GM12878 (cell line): ENCODE measurements at regions not wholly inside any gene's neighbourhood (a gene's known extent, or its start where the extent isn't known, plus 50 kb on each side); places are given as distances from the start of the nearest gene placed in this dataset.

Experiments
- ATAC-seq: fragments of 200-7000 bp; cut with Tn5 transposase; 3 replicates; pipeline ENCODE4 v1.9.1; 2020; ENCODE audit warnings: mild to moderate bottlenecking, moderate library complexity
- BruUV-seq: library from RNA; stranded (reverse); fragments of 400-500 nt; replicated peaks from 2 replicates; lab custom pipeline; 2021; lab: Mats Ljungman, UMichigan
- CTCF ChIA-PET: fragments of 300-600 bp; sonication (Branson Sonifier 250); formaldehyde crosslinking; extraction: SDS; loops from one replicate; lab custom pipeline; 2021; ENCODE audit warnings: inconsistent platforms; lab: Yijun Ruan, JAX
- POLR2A ChIA-PET: fragments of 350-600 bp; formaldehyde crosslinking; extraction: SDS; loops from one replicate; lab custom pipeline; 2021; ENCODE audit warnings: inconsistent platforms; lab: Charles Lee
- RAD21 ChIA-PET: fragments of 300-600 bp; sonication (Branson Sonifier 250); formaldehyde crosslinking; loops from one replicate; lab custom pipeline; 2023; ENCODE audit warnings: antibody characterized with exemption; ENCODE audit not compliant: unreplicated experiment; lab: Charles Lee
- SMC1A ChIA-PET: fragments of 300-600 bp; sonication (Branson Sonifier 250); formaldehyde crosslinking; loops from one replicate; lab custom pipeline; 2023; ENCODE audit not compliant: unreplicated experiment, uncharacterized antibody; lab: Charles Lee
- DNase-seq: peaks from one replicate; pipeline ENCODE4 v3.0.0-alpha.2; 2011; ENCODE audit warnings: low read depth, low spot score
- FAIRE-seq: peaks from 3 replicates; lab custom pipeline; 2011; peaks lifted over from hg19 to GRCh38; lab: Jason Lieb, UNC
- H2AFZ ChIP-seq: 2 replicates; pipeline ENCODE4 v1.6.0; 2011; ENCODE audit warnings: low read depth, low read length, control low read depth; ENCODE audit not compliant: control insufficient read depth
- H3K27ac ChIP-seq: 2 replicates; pipeline ENCODE4 v1.5.1; 2011; ENCODE audit warnings: control low read depth; ENCODE audit not compliant: control insufficient read depth, insufficient read depth
- H3K27me3 ChIP-seq, 2 experiments: replicated peaks in 1 of 2; 2 replicates each; pipeline versions ENCODE4 v1.6.0 to v1.6.1; 2011; ENCODE audit warnings: low read length in 1 of 2; ENCODE audit not compliant: control insufficient read depth in 2 of 2, insufficient read depth in 2 of 2
- H3K36me3 ChIP-seq, 2 experiments: 2 replicates each; pipeline ENCODE4 v1.5.1; 2011; ENCODE audit warnings: low read length in 1 of 2; ENCODE audit not compliant: control insufficient read depth in 2 of 2, insufficient read depth in 2 of 2
- H3K4me1 ChIP-seq: 2 replicates; pipeline ENCODE4 v1.6.1; 2011; ENCODE audit warnings: mild to moderate bottlenecking, low read length, moderate library complexity, mixed read lengths; ENCODE audit not compliant: control insufficient read depth, insufficient read depth
- H3K4me2 ChIP-seq: 2 replicates; pipeline ENCODE4 v1.6.0; 2011; ENCODE audit warnings: control low read depth; ENCODE audit not compliant: control insufficient read depth, insufficient read depth
- H3K4me3 ChIP-seq: fragments of 200-600 bp; sonication (generic); 2 replicates; pipeline ENCODE4 v1.5.1; 2016
- H3K79me2 ChIP-seq: 2 replicates; pipeline ENCODE4 v1.6.0; 2011; ENCODE audit warnings: low read length; ENCODE audit not compliant: control insufficient read depth, insufficient read depth
- H3K9ac ChIP-seq: 2 replicates; pipeline ENCODE4 v1.8.0; 2011; ENCODE audit warnings: low read length, control low read depth, mixed read lengths; ENCODE audit not compliant: control insufficient read depth, insufficient read depth
- H3K9me3 ChIP-seq: replicated peaks from 3 replicates; pipeline ENCODE4 v1.5.1; 2011; ENCODE audit warnings: mild to moderate bottlenecking, low read length; ENCODE audit not compliant: control insufficient read depth, insufficient read depth
- H4K20me1 ChIP-seq: 2 replicates; pipeline ENCODE4 v1.6.0; 2011; ENCODE audit not compliant: control insufficient read depth, insufficient read depth
- BHLHE40 ChIP-seq, 2 experiments: fragments of 450-650 bp in 1 of 2; IDR thresholded peaks; 2 replicates each; pipeline ENCODE4 v1.6.1; 2011 to 2017; ENCODE audit warnings: low read depth in 2 of 2, borderline replicate concordance in 1 of 2, improper control_type of control experiment in 1 of 2, low read length in 1 of 2, mild to moderate bottlenecking in 1 of 2
- CHD2 ChIP-seq: IDR thresholded peaks from 2 replicates; pipeline ENCODE4 v1.6.1; 2011; ENCODE audit warnings: low read depth, low read length, improper control_type of control experiment, borderline replicate concordance
- DPF2 ChIP-seq: fragments of 450-650 bp; IDR thresholded peaks from 2 replicates; pipeline ENCODE4 v1.6.1; 2017; ENCODE audit warnings: mild to moderate bottlenecking
- EP300 ChIP-seq, 2 experiments: fragments of 150-350 bp in 1 of 2; IDR thresholded peaks; 2 replicates each; pipeline ENCODE4 v1.6.1; 2011 to 2012; ENCODE audit warnings: low read depth in 2 of 2, low read length in 2 of 2, borderline replicate concordance in 1 of 2, improper control_type of control experiment in 1 of 2, inconsistent platforms in 1 of 2; ENCODE audit not compliant: control insufficient read depth in 1 of 2
- HDAC6 ChIP-seq: fragments of 200-600 bp; sonication (generic); IDR thresholded peaks from one replicate; pipeline ENCODE4 v1.8.0; 2017; ENCODE audit warnings: antibody characterized with exemption; ENCODE audit not compliant: unreplicated experiment
- JUNB ChIP-seq: IDR thresholded peaks from 2 replicates; pipeline ENCODE4 v1.6.1; 2016; ENCODE audit warnings: antibody characterized with exemption, mild to moderate bottlenecking
- NFYA ChIP-seq: IDR thresholded peaks from 2 replicates; pipeline ENCODE4 v1.6.1; 2011; ENCODE audit warnings: low read depth, mild to moderate bottlenecking, low read length, improper control_type of control experiment, borderline replicate concordance
- NR2C2 ChIP-seq: IDR thresholded peaks from 2 replicates; pipeline ENCODE4 v1.6.1; 2011; ENCODE audit warnings: borderline replicate concordance, low read depth; ENCODE audit not compliant: control insufficient read depth, insufficient read length
- NRF1 ChIP-seq: conservative IDR thresholded peaks from 2 replicates; pipeline ENCODE4 v1.6.1; 2011; ENCODE audit warnings: mild to moderate bottlenecking, low read depth, low read length, improper control_type of control experiment
- PML ChIP-seq: IDR thresholded peaks from 2 replicates; pipeline ENCODE4 v1.6.1; 2012; ENCODE audit warnings: low read length, inconsistent platforms
- SIX5 ChIP-seq: IDR thresholded peaks from 2 replicates; pipeline ENCODE4 v1.6.1; 2011; ENCODE audit warnings: mild to moderate bottlenecking, low read depth, low read length, moderate library complexity; ENCODE audit not compliant: severe bottlenecking
- SPI1 ChIP-seq: IDR thresholded peaks from 2 replicates; pipeline ENCODE4 v1.6.1; 2011; ENCODE audit warnings: low read depth, mild to moderate bottlenecking, low read length, moderate library complexity, borderline replicate concordance; ENCODE audit not compliant: insufficient read depth
- STAT3 ChIP-seq: IDR thresholded peaks from 2 replicates; pipeline ENCODE4 v1.6.1; 2011; ENCODE audit warnings: low read depth, low read length, improper control_type of control experiment
- TCF3 ChIP-seq: IDR thresholded peaks from 2 replicates; pipeline ENCODE4 v1.6.1; 2012; ENCODE audit warnings: low read depth, mild to moderate bottlenecking, low read length, borderline replicate concordance; ENCODE audit not compliant: insufficient read depth
- ZBED1 ChIP-seq: IDR thresholded peaks from 2 replicates; pipeline ENCODE4 v1.6.1; 2016; ENCODE audit warnings: borderline replicate concordance
- WGBS: methylation state at CpG from one replicate; pipeline ENCODE4 v1.1.6; 2016; ENCODE audit warnings: low lambda C conversion rate; ENCODE audit not compliant: insufficient replicate concordance, insufficient coverage; ENCODE audit errors: missing lambda C conversion rate; 5-methylcytosine and 5-hydroxymethylcytosine counted together
- in situ Hi-C: fragments of 300-500 bp; cut with MboI; formaldehyde crosslinking; loops from 9 replicates; pipeline ENCODE4 v1.14.3; 2018; ENCODE audit warnings: mixed read lengths
- intact Hi-C: fragments of 100-400 bp; cut with micrococcal nuclease; formaldehyde crosslinking; loops from one replicate; pipeline ENCODE4 v1.14.2; 2022; ENCODE audit not compliant: unreplicated experiment

DNA sequence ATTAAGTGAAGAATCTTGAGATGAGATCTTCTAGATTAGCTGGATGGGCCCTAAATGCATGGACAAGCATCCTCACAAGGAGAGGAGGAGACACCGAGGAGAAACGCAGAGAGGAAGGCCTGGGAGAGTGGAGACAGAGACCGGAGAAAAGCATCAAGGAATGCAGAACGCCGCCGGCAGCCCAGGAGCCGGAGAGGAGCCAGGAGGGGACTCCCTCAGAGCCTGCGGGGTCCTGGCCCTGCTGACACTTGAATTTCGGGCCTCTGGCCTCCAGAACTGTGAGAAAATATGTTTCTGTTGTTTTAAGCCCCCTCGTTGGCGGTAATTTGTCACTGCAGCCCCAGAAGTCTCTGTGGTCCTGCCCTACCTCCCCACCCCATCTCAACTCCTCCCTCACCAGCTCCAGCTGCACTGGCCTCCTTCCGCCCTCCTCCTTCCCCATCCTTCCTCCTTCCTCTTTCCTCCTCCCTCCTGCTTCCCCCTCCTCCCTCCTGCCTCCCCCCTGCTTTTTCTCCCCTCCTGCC, 116.7 kb downstream of the TWIST2 start:
- H3K4me1 ChIP-seq: no peaks in the 10 kb centered on the region
- intact Hi-C loops: no loop called here
- 34% methylated on average over 12 of the region's 12 CpGs for WGBS
- ChIA-PET POLR2A (no interaction called here), CTCF (interaction anchor here (1.0 kb wide), 1 partner anchor 10 kb away, joined by 3 read pairs; no protein-coding TSS in a partner anchor), SMC1A (no interaction called here), RAD21 (no interaction called here)
- ATAC-seq (no peak), FAIRE-seq (no peak), DNase-seq (no peak)
- H3K4me2 ChIP-seq: no peak overlapping the region
- H3K79me2 ChIP-seq: no peaks in the 10 kb centered on the region
- H3K27me3 ChIP-seq: 0 out of 4 replicates have a peak, but pooled peaks cover 0 to 2% of the 10 kb centered on the region in 2 experiments
- H3K9ac ChIP-seq: no peak overlapping the region
- H3K4me3 ChIP-seq: no peak overlapping the region
- H3K36me3 ChIP-seq: no peaks in the 10 kb centered on the region
- H3K27ac ChIP-seq: no peak overlapping the region
- BruUV-seq: no TSS peak
- in situ Hi-C loops: no loop called here
- H2AFZ ChIP-seq: no peak overlapping the region
- no peak for TF ChIP-seq SIX5
- TF ChIP-seq EP300 (IDR thresholded peaks at IDR 0.05; ENCODE audit: borderline replicate concordance in 1 of 2, control insufficient read depth in 1 of 2, low read depth in 2 of 2, low read length in 2 of 2): no peak
- TF ChIP-seq PML: no peak
- no peak for TF ChIP-seq NRF1
- TF ChIP-seq JUNB: no peak
- TF ChIP-seq DPF2: no peak
- no peak for TF ChIP-seq TCF3
- TF ChIP-seq CHD2: no peak
- TF ChIP-seq ZBED1: no peak
- TF ChIP-seq HDAC6: no peak
- no peak for TF ChIP-seq BHLHE40 (IDR thresholded peaks at IDR 0.05; ENCODE audit: borderline replicate concordance in 1 of 2, low read depth in 2 of 2, low read length in 1 of 2)
- TF ChIP-seq NFYA: no peak
- TF ChIP-seq SPI1: no peak
- TF ChIP-seq NR2C2: no peak
- TF ChIP-seq STAT3: no peak
- H3K9me3 ChIP-seq: no peaks in the 10 kb centered on the region
- no peaks in the 10 kb centered on the region for H4K20me1 ChIP-seq
